HG02798 (cell line): ENCODE measurements at regions not wholly inside any gene's neighbourhood (a gene's known extent, or its start where the extent isn't known, plus 50 kb on each side); places are given as distances from the start of the nearest gene placed in this dataset.
"Not testable (repeated sequence)": the region's sequence is repeated elsewhere in the genome, so short reads cannot be mapped to it uniquely, and the experiment has no call there.

Source experiments
- ATAC-seq: cut with Tn5 transposase; IDR thresholded peaks from one replicate; pipeline ENCODE4 v1.9.1; 2021; ENCODE audit warnings: mild to moderate bottlenecking; ENCODE audit not compliant: unreplicated experiment, poor library complexity

- no peak for ATAC-seq
Measured at GRCh38 chr6:85287158-85287557, 162.7 kb upstream of the NT5E start.

DNA sequence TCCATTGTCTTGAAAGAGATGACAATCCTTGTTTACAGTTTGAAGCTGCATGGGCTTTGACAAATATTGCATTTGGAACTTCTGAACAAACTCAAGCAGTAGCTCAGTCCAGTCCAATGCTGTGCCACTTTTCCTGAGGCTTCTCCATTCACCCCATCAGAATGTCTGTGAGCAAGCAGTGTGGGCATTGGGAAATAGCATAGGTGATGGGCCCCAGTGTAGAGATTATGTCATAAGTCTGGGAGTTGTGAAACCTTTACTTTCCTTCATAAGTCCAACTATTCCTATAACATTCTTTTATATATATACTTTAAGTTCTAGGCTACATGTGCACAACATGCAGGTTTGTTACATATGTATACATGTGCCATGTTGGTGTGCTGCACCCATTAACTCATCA lies 163.4 kb upstream of the NT5E start:
- not testable (repeated sequence) for ATAC-seq

GRCh38 chr6:85285934-85286333 lies 163.9 kb upstream of the NT5E start:
- no peak for ATAC-seq

DNA sequence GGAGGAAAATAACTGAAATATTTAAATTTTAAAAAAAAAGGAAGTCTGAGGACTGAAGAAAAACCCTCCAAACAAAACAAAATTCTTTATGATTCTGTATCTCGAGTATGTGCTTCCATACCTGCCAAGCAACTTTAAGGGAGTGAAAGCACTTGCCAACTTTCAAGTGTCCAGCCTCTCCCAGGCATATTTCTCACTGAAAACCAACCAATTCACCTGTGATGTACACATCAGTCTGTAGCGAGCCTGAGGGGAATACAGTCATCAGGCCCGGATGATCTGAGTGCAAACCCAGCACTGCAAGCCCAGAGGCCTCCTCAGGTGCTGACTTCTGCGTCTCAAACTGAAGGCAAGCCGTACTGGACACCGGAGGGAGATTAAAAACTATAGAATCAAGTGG lies 164.8 kb upstream of the NT5E start:
- ATAC-seq: no peak

GRCh38 chr6:85283436-85283835 lies 166.4 kb upstream of the NT5E start:
- no peak for ATAC-seq

DNA sequence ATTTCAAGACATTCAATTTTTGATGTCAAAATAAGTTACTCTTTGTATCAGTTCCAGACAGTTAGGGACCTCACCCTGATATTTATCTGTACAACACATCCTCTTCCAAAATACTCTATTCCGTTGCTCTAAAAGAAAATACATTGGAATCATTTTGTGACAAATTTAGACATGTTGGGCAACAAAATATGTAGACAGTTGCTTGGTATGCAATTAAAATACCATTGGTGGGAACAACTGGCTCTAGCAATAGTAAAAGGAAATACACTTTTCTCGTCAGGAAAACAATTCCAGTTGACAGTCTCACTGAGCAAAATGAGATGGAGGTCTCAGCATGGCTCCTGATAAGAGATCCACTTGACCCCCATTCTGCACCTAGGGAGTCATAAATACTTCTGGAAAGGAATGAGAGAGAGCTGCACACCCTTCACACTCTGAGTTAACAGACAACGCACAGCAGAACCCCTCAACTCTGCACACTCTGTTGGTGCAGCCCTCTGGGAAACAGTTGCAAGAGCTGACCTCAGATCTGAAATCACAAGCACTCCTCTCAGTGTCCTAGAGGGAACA lies 171.3 kb upstream of the NT5E start:
- no peak for ATAC-seq

GRCh38 chr6:85276026-85276425 lies 173.9 kb upstream of the NT5E start:
- ATAC-seq: not testable (repeated sequence)

DNA sequence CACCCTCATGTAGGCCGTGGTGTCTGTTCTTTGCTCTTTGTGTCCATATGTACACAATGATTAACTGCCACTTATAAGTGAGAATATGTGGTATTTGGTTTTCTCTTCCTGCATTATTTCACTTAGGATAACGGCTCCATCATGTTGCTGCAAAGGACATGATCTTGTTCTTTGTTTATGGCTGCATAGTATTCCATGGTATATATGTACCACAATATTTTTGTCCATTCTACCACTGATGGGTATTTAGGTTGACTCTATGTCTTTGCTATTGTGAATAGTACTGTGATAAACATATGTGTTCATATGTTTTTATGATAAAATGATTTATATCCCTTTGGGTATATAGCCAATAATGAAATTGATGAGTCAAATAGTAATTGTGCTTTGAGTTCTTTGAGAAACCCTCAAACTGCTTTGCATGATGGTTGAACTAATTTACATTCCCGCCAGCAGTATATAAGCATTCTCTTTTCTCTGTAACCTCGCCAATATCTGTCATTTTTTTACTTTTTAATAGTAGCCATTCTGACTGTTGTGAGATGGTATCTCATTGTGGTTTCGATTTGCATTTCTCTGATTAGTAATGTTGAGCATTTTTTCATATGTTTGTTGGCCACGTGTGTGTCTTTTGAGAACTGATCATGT lies 174.4 kb upstream of the NT5E start:
- no peak for ATAC-seq

- no peak for ATAC-seq
Measured at GRCh38 chr6:85273870-85274269, 176.0 kb upstream of the NT5E start.

DNA sequence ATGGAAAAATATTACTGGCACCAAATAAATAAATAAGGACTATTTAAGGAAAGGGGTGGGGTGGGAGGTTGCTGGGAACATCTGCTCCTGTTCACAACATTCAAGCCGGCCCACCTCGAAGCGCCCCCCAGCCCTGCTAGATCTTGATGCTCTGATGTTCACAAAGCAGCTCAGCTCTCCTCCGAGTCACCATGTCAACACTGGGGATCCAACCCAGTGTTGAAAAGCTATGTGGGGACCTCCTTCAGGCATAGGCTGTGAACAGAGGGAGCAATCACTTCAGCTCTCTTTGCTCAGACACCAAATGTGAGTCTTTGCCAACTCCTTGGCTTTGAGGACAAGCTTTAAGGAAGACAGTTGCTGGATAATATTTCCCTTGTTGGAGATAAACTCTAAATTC lies 176.8 kb upstream of the NT5E start:
- no peak for ATAC-seq

DNA sequence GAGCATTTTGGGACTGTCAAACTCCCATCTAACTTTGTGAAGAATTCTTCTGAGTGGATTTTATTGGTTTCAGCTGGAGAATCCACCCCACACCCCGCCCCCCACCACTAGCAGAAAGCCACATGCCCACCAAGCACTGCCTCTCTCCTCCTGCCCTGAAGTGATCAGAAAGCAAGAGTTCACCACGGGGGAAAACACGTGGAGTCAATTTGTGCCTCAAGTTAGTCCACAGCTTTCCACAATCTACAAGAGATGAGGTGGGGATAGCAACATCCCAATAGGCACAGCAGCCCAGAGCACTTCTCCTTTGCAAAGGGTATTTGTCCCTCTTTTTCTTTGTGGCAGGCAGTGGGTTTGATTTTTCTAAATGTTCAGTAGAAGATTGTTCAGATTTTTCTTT lies 177.3 kb upstream of the NT5E start:
- no peak for ATAC-seq

GRCh38 chr6:85262621-85263020 lies 187.3 kb upstream of the NT5E start:
- ATAC-seq: no peak

GRCh38 chr6:85261271-85261670 lies 188.6 kb upstream of the NT5E start:
- no peak for ATAC-seq

DNA sequence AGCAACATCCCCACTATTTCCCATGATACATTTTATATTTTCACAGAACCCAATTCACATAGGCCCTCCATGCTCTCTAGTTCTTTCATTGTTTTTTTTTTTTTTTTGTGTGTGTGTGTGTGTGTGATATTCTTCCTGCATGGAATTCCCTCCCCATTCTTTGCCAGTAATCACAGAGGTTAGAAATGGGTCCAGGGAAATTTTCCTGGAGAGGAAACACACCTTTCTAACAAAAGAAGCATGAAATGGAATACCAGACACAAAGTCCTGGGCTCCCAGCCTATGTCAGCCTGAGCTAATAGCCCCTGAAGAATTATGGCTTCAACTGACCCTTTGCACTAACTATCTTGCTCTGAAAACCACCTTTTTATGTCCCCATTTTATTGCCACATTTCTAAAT lies 194.2 kb upstream of the NT5E start:
- ATAC-seq: no peak

DNA sequence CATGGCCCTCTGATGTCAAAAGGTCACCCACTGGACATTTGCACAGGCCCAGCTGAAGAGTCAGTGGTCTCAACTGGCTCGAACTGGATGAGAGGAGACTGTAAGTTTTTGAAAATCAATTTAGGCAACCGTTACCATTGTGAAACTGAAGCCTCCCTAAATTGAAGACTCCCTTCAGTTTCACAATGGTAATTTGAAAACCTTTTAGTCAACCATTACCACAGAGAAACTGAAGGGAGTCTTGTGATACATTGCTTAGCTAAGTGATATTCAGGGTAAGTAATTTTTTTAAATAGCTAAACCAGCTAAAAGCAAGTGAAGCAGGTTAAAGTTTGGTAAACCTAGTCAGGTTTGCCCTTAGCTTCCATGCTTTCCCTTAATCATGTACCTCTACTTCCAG lies 197.3 kb upstream of the NT5E start:
- no peak for ATAC-seq

GRCh38 chr6:85252085-85252484 lies 197.8 kb upstream of the NT5E start:
- ATAC-seq: no peak

DNA sequence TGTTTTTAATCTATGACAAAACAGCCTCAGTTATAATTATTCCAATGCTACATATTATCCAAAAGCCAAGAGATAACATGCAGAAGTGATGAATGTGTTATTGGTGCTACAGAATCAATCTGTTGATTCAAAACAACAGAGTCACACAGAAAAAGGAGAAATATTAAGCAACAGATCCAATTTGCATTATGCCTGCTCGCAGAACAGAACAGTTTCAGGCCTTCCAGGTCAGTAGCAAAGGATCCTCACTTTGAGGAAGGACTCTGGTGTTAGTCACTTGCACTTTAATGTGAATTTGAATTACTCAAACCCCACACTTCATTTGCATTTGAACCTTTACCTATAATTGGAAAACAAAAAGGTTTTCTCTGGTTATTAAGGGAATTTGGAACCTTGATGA lies 198.6 kb upstream of the NT5E start:
- no peak for ATAC-seq

- no peak for ATAC-seq
Measured at GRCh38 chr6:85250586-85251220, 199.2 kb upstream of the NT5E start.

- no peak for ATAC-seq
Measured at GRCh38 chr6:85245004-85245403, 204.9 kb upstream of the NT5E start.

- ATAC-seq: no peak
Measured at GRCh38 chr6:85241498-85242052, 208.3 kb upstream of the NT5E start.

GRCh38 chr6:85240787-85241385 lies 209.0 kb upstream of the NT5E start:
- ATAC-seq: no peak
